ENCODE measurements at regions not wholly inside any gene's neighbourhood (a gene's known extent, or its start where the extent isn't known, plus 50 kb on each side); places are given as distances from the start of the nearest gene placed in this dataset.

DNA sequence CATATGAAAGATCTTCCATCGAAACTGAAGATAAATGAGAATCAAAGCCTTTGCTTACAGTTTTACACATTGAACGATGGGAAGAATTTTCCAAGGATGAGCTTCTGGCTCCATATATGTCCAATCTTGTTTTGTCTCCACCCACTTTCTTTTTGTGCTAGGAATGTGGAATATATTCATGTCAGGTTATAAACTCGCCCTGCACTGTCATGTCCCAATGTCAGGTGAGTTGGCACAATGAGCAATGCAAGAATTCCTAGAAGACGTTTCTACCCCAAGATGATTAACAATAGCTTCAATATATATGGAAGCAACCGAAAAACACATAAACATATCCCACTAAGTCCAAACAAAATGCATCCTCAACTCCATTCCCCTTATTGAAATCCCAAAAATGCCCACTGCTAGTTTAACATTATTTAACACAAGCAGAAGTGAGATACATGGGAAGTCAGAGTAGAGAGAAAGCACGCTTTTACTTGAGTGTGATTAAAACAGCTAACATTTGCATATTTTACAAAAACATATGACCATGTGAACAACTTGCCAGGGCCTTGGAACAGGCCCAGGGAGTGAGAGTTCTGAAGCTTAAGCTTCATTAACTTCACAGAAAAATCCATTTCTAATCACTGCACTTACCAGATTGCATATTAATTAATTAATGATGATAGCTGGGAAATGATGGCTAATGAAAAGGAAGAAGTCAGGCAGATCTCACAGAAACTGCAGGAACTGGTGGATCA is 233.9 kb downstream of the GXYLT1 start:
- Histone ChIP-seq H3K4me3 (ENCODE audit: low read depth in 1 of 2, low read length in 1 of 2) (no peak overlapping the region), H3K27ac (no peak overlapping the region), H3K36me3 (no peaks in the 10 kb centered on the region), H3K27me3 (peaks cover 8% of the 10 kb centered on the region), H3K4me1 (ENCODE audit: control insufficient read depth in 1 of 2, insufficient read depth in 1 of 2, low read depth in 1 of 2, low read length in 1 of 2) (no peaks in the 10 kb centered on the region), H3K9me3 (no peaks in the 10 kb centered on the region)
- TF ChIP-seq, protein P1, sequence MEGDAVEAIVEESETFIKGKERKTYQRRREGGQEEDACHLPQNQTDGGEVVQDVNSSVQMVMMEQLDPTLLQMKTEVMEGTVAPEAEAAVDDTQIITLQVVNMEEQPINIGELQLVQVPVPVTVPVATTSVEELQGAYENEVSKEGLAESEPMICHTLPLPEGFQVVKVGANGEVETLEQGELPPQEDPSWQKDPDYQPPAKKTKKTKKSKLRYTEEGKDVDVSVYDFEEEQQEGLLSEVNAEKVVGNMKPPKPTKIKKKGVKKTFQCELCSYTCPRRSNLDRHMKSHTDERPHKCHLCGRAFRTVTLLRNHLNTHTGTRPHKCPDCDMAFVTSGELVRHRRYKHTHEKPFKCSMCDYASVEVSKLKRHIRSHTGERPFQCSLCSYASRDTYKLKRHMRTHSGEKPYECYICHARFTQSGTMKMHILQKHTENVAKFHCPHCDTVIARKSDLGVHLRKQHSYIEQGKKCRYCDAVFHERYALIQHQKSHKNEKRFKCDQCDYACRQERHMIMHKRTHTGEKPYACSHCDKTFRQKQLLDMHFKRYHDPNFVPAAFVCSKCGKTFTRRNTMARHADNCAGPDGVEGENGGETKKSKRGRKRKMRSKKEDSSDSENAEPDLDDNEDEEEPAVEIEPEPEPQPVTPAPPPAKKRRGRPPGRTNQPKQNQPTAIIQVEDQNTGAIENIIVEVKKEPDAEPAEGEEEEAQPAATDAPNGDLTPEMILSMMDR (IDR thresholded peaks at IDR 0.05), result no peak

DNA sequence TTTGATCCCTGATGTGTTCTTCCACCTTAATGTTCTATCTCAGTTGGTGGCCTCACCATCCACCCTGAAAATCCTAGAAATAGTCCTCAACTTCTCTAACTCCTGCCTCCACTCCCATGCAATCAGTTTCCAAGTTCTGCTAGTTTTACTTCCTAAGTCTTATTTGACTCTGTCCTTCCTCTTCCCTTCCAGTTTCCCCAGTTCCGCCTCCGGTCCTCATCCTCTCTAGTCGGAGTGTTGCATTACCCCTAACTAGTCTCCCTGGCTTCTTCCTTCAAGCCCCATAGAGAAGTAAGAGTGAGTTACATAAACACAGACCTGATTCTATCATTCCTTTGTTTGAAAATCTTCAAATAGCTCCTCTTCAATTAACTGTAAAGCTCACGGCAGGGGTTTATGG is 236.5 kb downstream of the GXYLT1 start:
- no peak overlapping the region for H3K4me3 ChIP-seq (ENCODE audit: low read depth in 1 of 2, low read length in 1 of 2)
- no peaks in the 10 kb centered on the region for H3K9me3 ChIP-seq
- H3K4me1 ChIP-seq (ENCODE audit: control insufficient read depth in 1 of 2, insufficient read depth in 1 of 2, low read depth in 1 of 2, low read length in 1 of 2), result no peaks in the 10 kb centered on the region
- no peak overlapping the region for H3K27ac ChIP-seq
- H3K36me3 ChIP-seq, result no peaks in the 10 kb centered on the region
- peaks cover 8% of the 10 kb centered on the region for H3K27me3 ChIP-seq
- TF ChIP-seq, protein P1 (IDR thresholded peaks at IDR 0.05), result no peak

DNA sequence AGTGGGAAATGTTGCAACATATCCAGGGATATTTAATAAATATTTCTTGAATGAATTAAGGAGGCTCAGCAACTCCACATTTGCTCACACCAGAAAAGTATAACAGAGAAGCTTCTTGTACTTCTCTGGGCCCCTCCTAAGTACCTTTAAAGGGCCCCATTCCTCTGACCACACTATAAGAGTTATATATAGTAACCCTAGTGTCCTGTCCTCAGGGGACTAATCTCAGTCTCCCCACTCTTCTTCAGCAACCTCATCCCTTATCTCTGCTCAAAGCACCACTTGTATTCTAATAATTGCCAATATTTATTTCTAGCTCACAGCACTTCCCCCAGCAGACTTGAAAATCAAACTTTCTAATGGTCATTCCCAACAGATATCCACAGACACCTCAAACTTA is 237.1 kb downstream of the GXYLT1 start:
- Histone ChIP-seq H3K4me3 (ENCODE audit: low read depth in 1 of 2, low read length in 1 of 2) (no peak overlapping the region), H3K4me1 (ENCODE audit: control insufficient read depth in 1 of 2, insufficient read depth in 1 of 2, low read depth in 1 of 2, low read length in 1 of 2) (no peaks in the 10 kb centered on the region)

DNA sequence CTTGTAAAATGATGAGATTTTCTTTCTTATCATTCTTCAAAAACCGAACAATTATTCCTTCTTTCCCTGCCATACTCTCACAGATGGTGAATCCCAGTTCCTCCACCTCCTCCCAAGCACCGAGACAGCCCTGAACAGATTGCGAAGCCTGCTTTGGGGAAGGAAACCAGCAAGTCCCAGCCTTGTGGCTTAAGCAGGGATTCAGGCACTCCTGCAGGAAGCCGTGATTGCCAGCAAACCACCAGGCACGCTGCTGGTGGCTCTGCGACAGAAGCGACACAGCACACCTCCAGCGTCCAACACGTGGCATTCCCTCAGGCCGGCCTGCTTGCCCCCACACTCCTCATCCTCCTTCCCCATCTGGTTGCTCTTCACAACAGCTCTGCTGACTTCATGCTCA is 237.7 kb downstream of the GXYLT1 start:
- TF ChIP-seq, protein P1 (IDR thresholded peaks at IDR 0.05), result no peak
- H3K27ac ChIP-seq, result no peak overlapping the region
- H3K9me3 ChIP-seq, result no peaks in the 10 kb centered on the region
- no peak overlapping the region for H3K4me3 ChIP-seq (ENCODE audit: low read depth in 1 of 2, low read length in 1 of 2)
- no peaks in the 10 kb centered on the region for H3K4me1 ChIP-seq (ENCODE audit: control insufficient read depth in 1 of 2, insufficient read depth in 1 of 2, low read depth in 1 of 2, low read length in 1 of 2)
- no peaks in the 10 kb centered on the region for H3K36me3 ChIP-seq
- H3K27me3 ChIP-seq, result peaks cover 8% of the 10 kb centered on the region

More for the DNA sequence above, 237.1 kb downstream of the GXYLT1 start:
- Histone ChIP-seq H3K9me3 (no peaks in the 10 kb centered on the region), H3K36me3 (no peaks in the 10 kb centered on the region), H3K27ac (no peak overlapping the region), H3K27me3 (peaks cover 8% of the 10 kb centered on the region)
- TF ChIP-seq, protein P1 (IDR thresholded peaks at IDR 0.05), result no peak

DNA sequence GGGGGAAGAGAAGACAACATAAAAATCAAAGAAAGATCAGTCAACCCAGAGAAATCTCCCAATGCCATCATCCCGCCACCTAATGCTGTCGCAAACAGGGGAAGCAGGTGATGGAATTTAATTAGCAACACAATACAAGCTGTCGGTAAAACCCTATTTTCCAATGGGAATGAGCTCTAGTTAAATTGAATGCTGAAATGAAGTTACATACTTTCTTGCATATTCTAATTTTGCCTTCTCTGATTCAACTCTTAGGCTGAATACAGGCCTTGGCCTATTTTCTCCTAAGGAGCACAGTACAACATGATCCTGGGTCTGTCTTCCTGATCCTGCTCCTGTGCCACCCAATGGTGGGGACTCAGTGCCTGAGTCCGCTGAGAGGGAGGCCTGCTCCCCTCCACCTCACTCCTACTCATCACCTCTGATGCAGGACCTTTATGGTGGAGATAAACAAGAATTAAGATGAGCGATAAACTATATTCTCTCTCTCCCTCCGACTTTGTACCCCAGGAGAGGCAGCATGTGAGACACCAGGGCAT is 238.8 kb downstream of the GXYLT1 start:
- Histone ChIP-seq H3K9me3 (no peaks in the 10 kb centered on the region), H3K27ac (no peak overlapping the region), H3K4me1 (ENCODE audit: control insufficient read depth in 1 of 2, insufficient read depth in 1 of 2, low read depth in 1 of 2, low read length in 1 of 2) (no peaks in the 10 kb centered on the region), H3K4me3 (ENCODE audit: low read depth in 1 of 2, low read length in 1 of 2) (no peak overlapping the region), H3K36me3 (no peaks in the 10 kb centered on the region), H3K27me3 (peaks cover 8% of the 10 kb centered on the region)
- TF ChIP-seq, protein P1 (IDR thresholded peaks at IDR 0.05), result no peak

All from neutrophil (primary cell).